ENCODE measurements at regions not wholly inside any gene's neighbourhood (a gene's known extent, or its start where the extent isn't known, plus 50 kb on each side); places are given as distances from the start of the nearest gene placed in this dataset.

DNA sequence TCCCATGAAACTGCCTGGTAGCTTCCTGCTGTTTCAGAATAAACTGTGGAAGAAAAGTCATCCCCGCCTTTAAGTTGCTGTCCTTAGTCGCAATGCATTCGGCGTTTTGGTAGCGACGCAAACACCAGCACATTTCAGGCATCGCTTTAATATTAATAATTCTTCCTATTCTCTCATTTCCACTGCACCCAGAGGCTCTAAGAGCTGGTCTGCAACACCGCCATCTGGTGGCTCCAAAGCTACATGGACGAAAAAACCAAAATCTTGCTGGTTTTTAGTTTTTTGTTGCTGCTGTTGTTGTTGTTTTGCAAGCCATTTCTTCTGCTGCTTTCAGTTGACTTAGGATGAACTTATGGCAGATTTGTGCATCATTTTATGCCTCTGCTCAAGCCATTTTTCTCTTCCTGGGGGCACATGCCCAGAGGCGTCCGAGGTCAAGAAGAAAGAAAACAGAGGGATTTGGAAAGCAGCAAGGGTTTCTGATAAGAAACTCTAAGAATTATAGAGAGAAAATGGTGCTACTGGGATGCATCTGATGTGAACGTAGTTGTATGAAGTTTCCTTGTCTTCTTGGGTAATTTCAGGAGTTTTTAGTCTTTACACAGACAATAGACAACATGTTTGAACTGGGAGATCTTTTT, 345.4 kb upstream of the KIRREL3 start:
- intact Hi-C loops (cut with DNase I) = no loop called here
- Histone ChIP-seq H3K9me3 (peaks cover 0 to 10% of the 10 kb centered on the region in 2 donors), H3K27ac (no peak overlapping the region), H3K4me3 (no peak overlapping the region), H3K4me1 (no peaks in the 10 kb centered on the region), H3K36me3 (no peaks in the 10 kb centered on the region), H3K27me3 (no peaks in the 10 kb centered on the region)
- DNase-seq (peak in 2 of 4 donors; percentile 15 to 41), ATAC-seq (peak; percentile 61)
- TF ChIP-seq, protein P1, sequence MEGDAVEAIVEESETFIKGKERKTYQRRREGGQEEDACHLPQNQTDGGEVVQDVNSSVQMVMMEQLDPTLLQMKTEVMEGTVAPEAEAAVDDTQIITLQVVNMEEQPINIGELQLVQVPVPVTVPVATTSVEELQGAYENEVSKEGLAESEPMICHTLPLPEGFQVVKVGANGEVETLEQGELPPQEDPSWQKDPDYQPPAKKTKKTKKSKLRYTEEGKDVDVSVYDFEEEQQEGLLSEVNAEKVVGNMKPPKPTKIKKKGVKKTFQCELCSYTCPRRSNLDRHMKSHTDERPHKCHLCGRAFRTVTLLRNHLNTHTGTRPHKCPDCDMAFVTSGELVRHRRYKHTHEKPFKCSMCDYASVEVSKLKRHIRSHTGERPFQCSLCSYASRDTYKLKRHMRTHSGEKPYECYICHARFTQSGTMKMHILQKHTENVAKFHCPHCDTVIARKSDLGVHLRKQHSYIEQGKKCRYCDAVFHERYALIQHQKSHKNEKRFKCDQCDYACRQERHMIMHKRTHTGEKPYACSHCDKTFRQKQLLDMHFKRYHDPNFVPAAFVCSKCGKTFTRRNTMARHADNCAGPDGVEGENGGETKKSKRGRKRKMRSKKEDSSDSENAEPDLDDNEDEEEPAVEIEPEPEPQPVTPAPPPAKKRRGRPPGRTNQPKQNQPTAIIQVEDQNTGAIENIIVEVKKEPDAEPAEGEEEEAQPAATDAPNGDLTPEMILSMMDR (IDR thresholded peaks at IDR 0.05) = peak; percentile 49 to 51

GRCh38 chr11:127340438-127340837, 339.9 kb upstream of the KIRREL3 start:
- Histone ChIP-seq H3K9me3 (no peaks in the 10 kb centered on the region), H3K27ac (no peak overlapping the region), H3K4me1 (no peaks in the 10 kb centered on the region), H3K27me3 (no peaks in the 10 kb centered on the region), H3K4me3 (no peak overlapping the region), H3K36me3 (no peaks in the 10 kb centered on the region)
- no peak for ATAC-seq
- intact Hi-C loops (cut with DNase I) = no loop called here
- no peak for DNase-seq
- TF ChIP-seq, protein P1 (IDR thresholded peaks at IDR 0.05) = no peak

GRCh38 chr11:127339376-127339775, 338.8 kb upstream of the KIRREL3 start:
- TF ChIP-seq, protein P1 (IDR thresholded peaks at IDR 0.05) = no peak
- Histone ChIP-seq H3K4me1 (no peaks in the 10 kb centered on the region), H3K4me3 (no peak overlapping the region), H3K27ac (no peak overlapping the region), H3K36me3 (no peaks in the 10 kb centered on the region), H3K9me3 (no peaks in the 10 kb centered on the region), H3K27me3 (no peaks in the 10 kb centered on the region)
- no peak for ATAC-seq
- intact Hi-C loops (cut with DNase I) = no loop called here
- DNase-seq = no peak

GRCh38 chr11:127338380-127339259, 338.1 kb upstream of the KIRREL3 start:
- intact Hi-C loops (cut with DNase I) = no loop called here
- peaks cover 0 to 2% of the 10 kb centered on the region in 2 donors for H3K9me3 ChIP-seq
- no peak for ATAC-seq

DNA sequence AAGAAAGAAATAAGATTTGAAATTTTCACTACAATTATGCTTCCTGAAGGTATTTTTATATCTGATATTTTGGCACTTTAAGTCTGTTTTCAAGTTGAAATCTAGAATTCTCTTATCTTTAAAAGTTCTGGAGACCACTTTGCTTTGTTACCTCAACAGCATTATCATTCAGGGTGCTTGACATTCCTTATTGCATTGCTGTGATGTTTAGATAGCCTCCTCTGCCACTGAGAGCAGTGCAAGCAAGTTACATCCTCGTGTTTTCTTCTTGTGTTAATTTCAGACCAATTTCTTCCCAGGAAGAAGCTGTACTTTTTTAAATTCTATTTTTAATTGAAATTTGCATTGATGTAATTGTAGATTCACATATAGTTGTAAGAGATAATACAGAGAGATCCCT, 333.9 kb upstream of the KIRREL3 start:
- DNase-seq (no peak), ATAC-seq (no peak)
- intact Hi-C loops (cut with DNase I) = no loop called here
- Histone ChIP-seq H3K4me1 (no peaks in the 10 kb centered on the region), H3K27me3 (no peaks in the 10 kb centered on the region), H3K36me3 (no peaks in the 10 kb centered on the region), H3K27ac (no peak overlapping the region), H3K9me3 (peaks cover 4 to 10% of the 10 kb centered on the region in 2 donors), H3K4me3 (no peak overlapping the region)
- TF ChIP-seq, protein P1 (IDR thresholded peaks at IDR 0.05) = no peak

More at GRCh38 chr11:127338380-127339259, 338.1 kb upstream of the KIRREL3 start:
- Histone ChIP-seq H3K36me3 (no peaks in the 10 kb centered on the region), H3K4me3 (no peak overlapping the region), H3K27ac (no peak overlapping the region), H3K27me3 (no peaks in the 10 kb centered on the region), H3K4me1 (no peaks in the 10 kb centered on the region)
- DNase-seq = no peak
- TF ChIP-seq, protein P1 (IDR thresholded peaks at IDR 0.05) = no peak
